IPS-NIHi7 (cell line): ENCODE measurements at regions not wholly inside any gene's neighbourhood (a gene's known extent, or its start where the extent isn't known, plus 50 kb on each side); places are given as distances from the start of the nearest gene placed in this dataset.

Source experiments
- DNase-seq: peaks from one replicate; pipeline ENCODE4 v3.0.0; 2012; ENCODE audit warnings: mixed read lengths; ENCODE audit errors: extremely low spot score

- no peak for DNase-seq
Measured at GRCh38 chr1:34330061-34330460, 153.4 kb downstream of the C1orf94 start.

- no peak for DNase-seq
Measured at GRCh38 chr1:34331020-34331926, 154.6 kb downstream of the C1orf94 start.

- no peak for DNase-seq
Measured at GRCh38 chr1:34332996-34333395, 156.3 kb downstream of the C1orf94 start.

GRCh38 chr1:34338871-34339270 lies 162.2 kb downstream of the C1orf94 start:
- no peak for DNase-seq

GRCh38 chr1:34341896-34342295 lies 165.2 kb downstream of the C1orf94 start:
- no peak for DNase-seq

- no peak for DNase-seq
Measured at GRCh38 chr1:34342334-34342733, 165.6 kb downstream of the C1orf94 start.

GRCh38 chr1:34346128-34346527 lies 169.4 kb downstream of the C1orf94 start:
- no peak for DNase-seq

- no peak for DNase-seq
Measured at GRCh38 chr1:34353409-34353808, 176.7 kb downstream of the C1orf94 start.

GRCh38 chr1:34354367-34354766 lies 177.7 kb downstream of the C1orf94 start:
- DNase-seq = peak; percentile 20

GRCh38 chr1:34356853-34357252 lies 180.1 kb downstream of the C1orf94 start:
- no peak for DNase-seq

GRCh38 chr1:34358636-34359035 lies 181.9 kb downstream of the C1orf94 start:
- DNase-seq = no peak

DNA sequence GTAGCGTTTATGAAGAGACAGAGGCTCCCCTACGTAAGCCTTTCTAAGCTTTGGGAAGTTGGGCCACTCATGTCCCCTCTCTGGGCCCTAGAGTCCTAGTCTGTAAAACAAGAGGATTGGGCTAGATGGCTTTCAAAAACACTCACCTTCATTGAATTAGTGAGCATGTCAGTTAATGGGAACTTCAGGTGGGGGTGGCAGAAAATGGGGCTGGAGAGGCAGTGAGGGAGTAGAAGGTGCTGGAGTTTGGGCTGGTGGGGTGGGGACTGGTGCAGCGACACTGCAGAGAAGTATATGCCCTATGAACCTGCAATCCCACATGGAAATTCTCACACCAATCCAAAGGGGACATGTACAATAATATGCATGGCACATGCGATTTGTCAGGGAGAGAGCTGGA lies 182.7 kb downstream of the C1orf94 start:
- no peak for DNase-seq

DNA sequence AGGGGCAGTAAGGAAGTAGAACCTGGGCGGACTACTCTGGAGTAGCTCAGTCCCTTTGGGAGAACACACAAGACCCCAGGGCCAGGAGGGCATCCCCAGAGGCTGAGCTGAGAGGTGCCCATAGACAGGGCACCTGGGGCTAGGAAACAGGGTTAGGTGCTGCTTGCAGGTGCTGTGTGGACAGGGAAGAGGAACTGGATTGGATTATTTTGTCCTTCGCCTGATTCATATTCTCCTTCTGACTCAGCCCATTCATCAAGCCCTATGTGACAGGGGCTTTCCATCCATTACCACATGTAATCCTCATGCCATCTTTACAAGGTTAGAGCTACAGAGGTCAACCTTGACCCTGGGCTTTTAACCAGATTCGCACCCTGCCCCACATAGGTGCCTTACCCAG lies 183.9 kb downstream of the C1orf94 start:
- no peak for DNase-seq

- DNase-seq = no peak
Measured at GRCh38 chr1:34361121-34361520, 184.4 kb downstream of the C1orf94 start.

DNA sequence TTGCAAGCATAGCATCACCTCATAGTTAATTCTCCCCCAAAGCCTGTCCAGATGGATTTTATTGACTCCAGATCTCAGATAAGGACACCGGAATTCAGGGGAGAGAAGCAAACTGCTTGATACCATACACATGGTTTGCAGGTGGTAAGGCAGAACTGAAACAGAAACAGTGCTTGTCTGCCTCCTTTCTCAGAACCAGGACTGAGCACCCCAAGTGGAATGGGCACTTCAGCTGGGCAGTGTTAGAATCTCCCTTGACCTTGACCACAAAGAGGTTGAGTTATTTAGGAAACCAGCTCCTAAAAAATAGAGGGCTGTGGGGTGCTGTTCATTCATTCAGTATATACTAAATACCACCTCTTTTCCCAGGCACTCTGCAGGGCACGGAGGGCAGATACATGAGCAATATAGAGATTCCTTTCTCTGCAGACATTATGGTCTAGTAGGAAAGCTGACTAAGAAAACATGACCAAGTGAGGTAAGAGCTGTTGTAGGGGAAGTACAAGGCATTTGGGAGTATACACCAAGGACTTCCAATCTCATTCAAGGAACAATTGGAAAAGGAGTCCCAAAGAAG lies 185.2 kb downstream of the C1orf94 start:
- no peak for DNase-seq

- DNase-seq = no peak
Measured at GRCh38 chr1:34362949-34363348, 186.2 kb downstream of the C1orf94 start.

DNA sequence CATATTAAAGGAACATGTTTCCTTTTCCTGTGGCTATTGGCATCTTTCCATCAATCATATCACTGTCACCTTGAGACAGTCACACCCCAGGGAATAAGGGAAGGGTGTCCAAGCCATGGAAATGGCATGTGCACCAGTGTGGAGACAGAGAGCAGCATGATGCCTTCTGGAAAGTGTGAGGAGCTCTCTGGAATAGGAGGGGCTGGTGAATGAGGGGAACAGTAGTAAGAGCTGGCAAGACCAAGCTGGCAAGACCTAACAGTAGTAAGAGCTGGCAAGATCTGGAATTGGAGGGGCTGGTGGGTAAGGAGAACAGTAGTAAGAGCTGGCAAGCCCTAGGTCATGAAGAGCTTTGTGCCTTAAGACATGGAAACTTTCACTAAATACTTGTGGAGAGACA lies 186.7 kb downstream of the C1orf94 start:
- DNase-seq = no peak

- DNase-seq = no peak
Measured at GRCh38 chr1:34363915-34364314, 187.2 kb downstream of the C1orf94 start.

DNA sequence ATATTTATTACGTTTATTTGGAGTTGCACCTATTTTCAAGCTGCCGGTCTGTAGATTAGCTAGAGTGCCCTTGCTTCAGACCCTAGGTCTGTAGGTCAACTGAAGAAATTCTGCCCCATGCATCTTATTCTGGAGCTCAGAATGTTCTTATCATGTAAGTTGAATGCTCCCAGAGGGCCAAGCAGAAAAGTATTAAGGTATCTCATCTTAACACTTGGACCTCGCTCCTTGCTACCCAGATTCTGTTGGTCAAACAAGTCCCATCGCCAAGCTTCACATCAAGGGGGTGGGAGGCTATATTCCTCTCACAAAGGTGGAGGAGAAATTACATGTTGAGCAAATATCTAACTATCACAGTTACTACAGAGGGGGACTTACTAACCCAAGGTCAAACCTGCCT lies 187.7 kb downstream of the C1orf94 start:
- DNase-seq = no peak

DNA sequence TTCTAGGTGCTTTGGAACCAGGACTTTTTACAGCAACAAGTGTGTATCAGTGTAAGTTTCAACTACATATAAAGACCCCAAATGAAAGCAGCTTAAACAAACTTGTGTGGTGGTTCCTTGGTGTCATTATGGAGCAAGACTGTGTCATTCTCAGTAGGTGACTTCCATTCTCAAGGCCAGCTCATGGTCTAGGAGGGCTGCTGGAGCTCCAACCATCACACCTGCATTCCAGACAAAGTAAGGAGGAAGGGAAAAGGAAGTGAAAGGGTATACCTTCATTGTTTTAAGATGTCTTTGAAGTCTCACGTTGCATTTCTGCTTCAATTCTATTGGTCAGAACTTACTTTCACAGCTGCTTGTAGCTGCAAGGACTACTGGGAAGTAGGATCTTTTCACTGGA lies 188.6 kb downstream of the C1orf94 start:
- no peak for DNase-seq

DNA sequence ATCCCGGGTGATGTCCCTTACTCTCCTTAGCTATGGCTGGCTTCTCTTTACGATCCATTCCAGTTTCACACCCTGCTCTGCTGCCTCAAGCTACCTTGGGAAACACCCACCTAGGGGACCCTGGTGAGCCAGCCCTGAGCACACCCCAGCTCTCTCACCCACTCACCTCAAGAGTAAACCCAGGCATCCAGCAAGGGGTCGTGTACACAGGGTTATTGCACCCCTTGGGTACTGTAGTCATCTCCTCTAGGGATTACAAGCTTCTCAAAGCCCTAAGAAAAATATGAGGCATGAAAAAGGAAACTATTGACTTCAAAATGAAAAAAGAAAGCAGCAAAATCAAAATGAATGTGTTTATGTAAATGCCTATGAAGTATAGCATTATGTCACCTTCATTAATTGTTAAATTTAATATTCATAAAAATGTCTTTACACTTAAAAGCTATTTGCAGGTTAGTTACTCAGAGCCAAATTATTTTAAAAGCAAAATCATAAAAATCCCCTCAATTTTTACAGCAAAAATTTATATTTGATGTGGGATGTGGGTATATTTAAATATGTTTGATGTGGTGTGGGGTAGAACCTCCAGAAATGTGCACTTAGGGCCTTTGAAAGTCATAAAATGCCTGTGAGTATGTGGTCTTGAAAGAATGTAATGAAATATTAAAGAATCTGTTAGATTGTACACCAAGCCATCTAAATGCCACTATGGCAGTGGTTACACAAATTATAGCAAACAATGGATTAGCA lies 190.3 kb downstream of the C1orf94 start:
- no peak for DNase-seq

DNA sequence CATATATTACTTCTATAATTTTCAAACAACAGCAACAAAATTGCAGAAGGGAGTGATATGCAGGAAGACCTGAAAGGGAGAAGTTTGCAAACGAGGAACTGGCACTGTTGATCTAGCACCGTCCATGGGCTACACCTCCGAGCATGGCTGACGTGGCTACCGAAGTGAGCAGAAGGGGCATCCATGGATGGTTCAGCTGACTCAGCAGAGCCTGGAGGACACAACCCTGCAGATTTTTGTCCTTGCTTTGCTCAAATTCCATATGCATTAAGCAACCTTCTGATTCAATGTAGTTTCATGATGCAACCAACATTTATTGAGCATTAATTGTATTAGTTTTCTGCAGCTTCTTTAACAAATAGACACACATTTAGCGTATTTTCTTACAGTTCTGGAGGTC lies 191.2 kb downstream of the C1orf94 start:
- DNase-seq = no peak
